HEK293 (cell line): ENCODE measurements at regions not wholly inside any gene's neighbourhood (a gene's known extent, or its start where the extent isn't known, plus 50 kb on each side); places are given as distances from the start of the nearest gene placed in this dataset.

Experiments
- CTCF ChIA-PET: fragments of 350-600 bp; formaldehyde crosslinking; extraction: SDS; loops from one replicate; lab custom pipeline; 2021; ENCODE audit warnings: antibody characterized with exemption; lab: Yijun Ruan, JAX
- POLR2A ChIA-PET: fragments of 300-600 bp; formaldehyde crosslinking; extraction: SDS; loops from one replicate; lab custom pipeline; 2020; ENCODE audit warnings: antibody characterized with exemption, inconsistent platforms; lab: Yijun Ruan, JAX
- H3K27ac ChIP-seq: fragments of 200-500 bp; sonication (Bioruptor generic); 2 replicates; pipeline ENCODE4 v1.5.1; 2014; ENCODE audit warnings: low read depth, low read length, control low read depth, inconsistent platforms; ENCODE audit errors: extremely low read depth
- H3K36me3 ChIP-seq, 2 experiments: fragments of 200-500 bp in 1 of 2; sonication (Bioruptor generic) in 1 of 2; 1 replicate in 1 of 2; 2 replicates in 1 of 2; pipeline ENCODE4 v1.5.1; 2014 to 2017; ENCODE audit warnings: inconsistent platforms in 2 of 2, low read length in 2 of 2; ENCODE audit not compliant: control insufficient read depth in 2 of 2, insufficient read depth in 1 of 2
- H3K4me1 ChIP-seq: fragments of 200-500 bp; sonication (Bioruptor generic); 2 replicates; pipeline ENCODE4 v1.5.1; 2014; ENCODE audit warnings: mild to moderate bottlenecking, low read length, inconsistent platforms; ENCODE audit not compliant: control insufficient read depth, insufficient read depth
- H3K4me3 ChIP-seq: 2 replicates; pipeline ENCODE4 v1.5.1; 2011; ENCODE audit warnings: low read depth, mild to moderate bottlenecking, control low read depth, low read length, moderate library complexity
- H3K9me3 ChIP-seq: fragments of 200-500 bp; sonication (Bioruptor generic); 2 replicates; pipeline ENCODE4 v1.5.1; 2014; ENCODE audit warnings: low read depth, low read length, inconsistent platforms; ENCODE audit not compliant: control insufficient read depth, insufficient read depth
- INSM2 ChIP-seq: fragments of 450-650 bp; formaldehyde crosslinking; IDR thresholded peaks from 2 replicates; pipeline ENCODE4 v1.5.1; 2016; ENCODE audit warnings: missing biosample characterization, missing genetic modification characterization
- KLF1 ChIP-seq: fragments of 450-650 bp; formaldehyde crosslinking; IDR thresholded peaks from 2 replicates; pipeline ENCODE4 v1.5.1; 2016; ENCODE audit warnings: missing biosample characterization, missing genetic modification characterization
- OSR2 ChIP-seq: fragments of 450-650 bp; formaldehyde crosslinking; IDR thresholded peaks from 2 replicates; pipeline ENCODE4 v1.5.1; 2016; ENCODE audit warnings: missing biosample characterization, missing genetic modification characterization
- OVOL3 ChIP-seq: fragments of 450-650 bp; formaldehyde crosslinking; IDR thresholded peaks from 2 replicates; pipeline ENCODE4 v1.5.1; 2016; ENCODE audit warnings: missing biosample characterization, missing genetic modification characterization
- TCF7L2 ChIP-seq: IDR thresholded peaks from 2 replicates; pipeline ENCODE4 v1.6.1; 2011; ENCODE audit warnings: low read depth, mild to moderate bottlenecking, inconsistent platforms, low read length, moderate library complexity, borderline replicate concordance
- ZBTB7A ChIP-seq: fragments of 450-650 bp; formaldehyde crosslinking; IDR thresholded peaks from 2 replicates; pipeline ENCODE4 v1.5.1; 2016; ENCODE audit warnings: low read depth, missing biosample characterization, missing genetic modification characterization
- ZEB2 ChIP-seq: fragments of 450-650 bp; formaldehyde crosslinking; IDR thresholded peaks from 2 replicates; pipeline ENCODE4 v1.5.1; 2016; ENCODE audit warnings: missing biosample characterization, missing genetic modification characterization
- ZFHX2 ChIP-seq: fragments of 450-650 bp; formaldehyde crosslinking; conservative IDR thresholded peaks from 2 replicates; pipeline ENCODE4 v1.5.1; 2016; ENCODE audit warnings: missing biosample characterization, missing genetic modification characterization
- ZNF114 ChIP-seq: fragments of 450-650 bp; formaldehyde crosslinking; IDR thresholded peaks from 2 replicates; pipeline ENCODE4 v1.5.0; 2017; ENCODE audit warnings: missing biosample characterization, missing genetic modification characterization
- ZNF16 ChIP-seq: fragments of 450-650 bp; formaldehyde crosslinking; IDR thresholded peaks from 2 replicates; pipeline ENCODE4 v1.5.1; 2016; ENCODE audit warnings: low read depth, missing biosample characterization, missing genetic modification characterization
- ZNF23 ChIP-seq: fragments of 450-650 bp; formaldehyde crosslinking; IDR thresholded peaks from 2 replicates; pipeline ENCODE4 v1.5.1; 2016; ENCODE audit warnings: missing biosample characterization, missing genetic modification characterization, borderline replicate concordance
- ZNF274 ChIP-seq, 2 experiments: fragments of 200-500 bp in 1 of 2; fragments of 450-650 bp in 1 of 2; sonication (Bioruptor generic) in 1 of 2; formaldehyde crosslinking in 1 of 2; IDR thresholded peaks; 2 replicates each; pipeline versions ENCODE4 v1.5.1 to v1.6.1; 2014 to 2016; ENCODE audit warnings: borderline replicate concordance in 1 of 2, inconsistent platforms in 1 of 2, low read length in 1 of 2, missing biosample characterization in 1 of 2, missing genetic modification characterization in 1 of 2
- ZNF548 ChIP-seq: fragments of 450-650 bp; formaldehyde crosslinking; IDR thresholded peaks from 2 replicates; pipeline ENCODE4 v1.5.1; 2016; ENCODE audit warnings: missing biosample characterization, missing genetic modification characterization
- ZNF549 ChIP-seq: fragments of 450-650 bp; IDR thresholded peaks from 2 replicates; pipeline ENCODE4 v1.5.1; 2018; ENCODE audit warnings: missing biosample characterization, missing genetic modification characterization, mild to moderate bottlenecking, inconsistent platforms, moderate library complexity
- ZNF555 ChIP-seq: fragments of 450-650 bp; formaldehyde crosslinking; conservative IDR thresholded peaks from 2 replicates; pipeline ENCODE4 v1.5.1; 2017; ENCODE audit warnings: missing biosample characterization, mild to moderate bottlenecking, missing genetic modification characterization, inconsistent platforms
- ZNF558 ChIP-seq: fragments of 450-650 bp; formaldehyde crosslinking; IDR thresholded peaks from 2 replicates; pipeline ENCODE4 v1.5.1; 2016; ENCODE audit warnings: missing biosample characterization, missing genetic modification characterization
- ZNF571 ChIP-seq: fragments of 450-650 bp; formaldehyde crosslinking; IDR thresholded peaks from 2 replicates; pipeline ENCODE4 v1.5.0; 2017; ENCODE audit warnings: missing biosample characterization, missing genetic modification characterization
- ZNF654 ChIP-seq: fragments of 450-650 bp; formaldehyde crosslinking; IDR thresholded peaks from 2 replicates; pipeline ENCODE4 v1.5.1; 2016; ENCODE audit warnings: low read depth, missing biosample characterization, missing genetic modification characterization
- ZNF670 ChIP-seq: fragments of 450-650 bp; formaldehyde crosslinking; IDR thresholded peaks from 2 replicates; pipeline ENCODE4 v1.5.1; 2016; ENCODE audit warnings: missing biosample characterization, missing genetic modification characterization, low read depth
- ZSCAN18 ChIP-seq: fragments of 450-650 bp; formaldehyde crosslinking; IDR thresholded peaks from 2 replicates; pipeline ENCODE4 v1.5.1; 2016; ENCODE audit warnings: missing biosample characterization, missing genetic modification characterization
- TF ChIP-seq, protein P1 (sequence below): fragments of 450-650 bp; formaldehyde crosslinking; IDR thresholded peaks from 2 replicates; pipeline ENCODE4 v1.5.1; 2016; ENCODE audit warnings: missing biosample characterization, missing genetic modification characterization, low read depth
- TF ChIP-seq, protein P2 (sequence below): fragments of 450-650 bp; formaldehyde crosslinking; IDR thresholded peaks from 2 replicates; pipeline ENCODE4 v1.5.1; 2016; ENCODE audit warnings: missing biosample characterization, missing genetic modification characterization

DNA sequence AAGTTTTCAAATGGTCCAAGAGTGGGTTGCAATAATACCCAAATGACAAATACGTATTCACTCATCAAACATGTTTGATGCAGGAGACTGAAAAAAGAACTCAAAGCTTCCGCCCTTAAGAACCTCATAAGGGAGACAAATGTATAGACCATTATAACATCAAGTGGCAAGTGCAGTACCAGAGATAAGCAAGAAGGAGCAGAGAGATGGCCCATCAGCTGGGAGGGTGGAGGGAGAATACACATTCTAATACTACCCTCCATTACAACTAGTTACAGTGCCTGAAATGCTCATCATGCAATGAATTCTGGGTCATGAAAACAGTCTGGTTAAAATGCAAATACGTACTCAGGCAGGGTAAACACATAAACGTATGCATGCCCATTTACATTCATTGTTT is 304.0 kb downstream of the SHQ1 start (continued):
- TF ChIP-seq, protein P1, sequence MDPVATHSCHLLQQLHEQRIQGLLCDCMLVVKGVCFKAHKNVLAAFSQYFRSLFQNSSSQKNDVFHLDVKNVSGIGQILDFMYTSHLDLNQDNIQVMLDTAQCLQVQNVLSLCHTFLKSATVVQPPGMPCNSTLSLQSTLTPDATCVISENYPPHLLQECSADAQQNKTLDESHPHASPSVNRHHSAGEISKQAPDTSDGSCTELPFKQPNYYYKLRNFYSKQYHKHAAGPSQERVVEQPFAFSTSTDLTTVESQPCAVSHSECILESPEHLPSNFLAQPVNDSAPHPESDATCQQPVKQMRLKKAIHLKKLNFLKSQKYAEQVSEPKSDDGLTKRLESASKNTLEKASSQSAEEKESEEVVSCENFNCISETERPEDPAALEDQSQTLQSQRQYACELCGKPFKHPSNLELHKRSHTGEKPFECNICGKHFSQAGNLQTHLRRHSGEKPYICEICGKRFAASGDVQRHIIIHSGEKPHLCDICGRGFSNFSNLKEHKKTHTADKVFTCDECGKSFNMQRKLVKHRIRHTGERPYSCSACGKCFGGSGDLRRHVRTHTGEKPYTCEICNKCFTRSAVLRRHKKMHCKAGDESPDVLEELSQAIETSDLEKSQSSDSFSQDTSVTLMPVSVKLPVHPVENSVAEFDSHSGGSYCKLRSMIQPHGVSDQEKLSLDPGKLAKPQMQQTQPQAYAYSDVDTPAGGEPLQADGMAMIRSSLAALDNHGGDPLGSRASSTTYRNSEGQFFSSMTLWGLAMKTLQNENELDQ (tag by site-specific recombination) = no peak
- TF ChIP-seq ZNF571 (tag by site-specific recombination) (no peak), TCF7L2 (no peak)

DNA sequence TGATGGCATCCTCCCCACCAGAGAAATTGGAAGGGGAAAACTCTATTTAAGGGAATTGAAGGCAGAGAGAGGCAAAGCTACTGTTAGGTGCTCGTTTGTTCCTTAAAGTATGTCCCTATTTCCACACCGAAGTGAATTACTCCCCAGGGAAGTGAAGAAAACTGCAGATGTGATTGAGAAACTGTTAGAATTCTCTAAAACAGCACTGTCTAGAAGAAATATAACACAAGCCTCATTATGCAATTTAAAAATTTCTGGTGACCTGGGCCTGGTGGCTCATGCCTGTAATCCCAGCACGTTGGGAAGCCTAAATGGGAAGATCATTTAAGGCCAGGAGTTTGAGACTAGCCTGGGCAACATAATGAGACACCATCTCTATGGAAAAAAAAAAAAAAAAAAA is 305.0 kb downstream of the SHQ1 start:
- CTCF ChIA-PET = no interaction called here
- Histone ChIP-seq H3K4me3 (no peak overlapping the region), H3K9me3 (no peaks in the 10 kb centered on the region), H3K36me3 (no peaks in the 10 kb centered on the region), H3K27ac (no peak overlapping the region), H3K4me1 (no peaks in the 10 kb centered on the region)
- POLR2A ChIA-PET = no interaction called here
- TF ChIP-seq ZNF16 (tag by site-specific recombination) (no peak), ZNF274 (IDR thresholded peaks at IDR 0.05; ENCODE audit: low read length) (no peak), ZNF274 (tag by site-specific recombination; IDR thresholded peaks at IDR 0.05; ENCODE audit: borderline replicate concordance) (no peak), ZNF571 (tag by site-specific recombination) (no peak), ZNF23 (tag by site-specific recombination) (no peak), ZNF558 (no peak), KLF1 (tag by site-specific recombination) (no peak), ZNF555 (tag by site-specific recombination) (no peak), OSR2 (no peak), ZFHX2 (tag by site-specific recombination) (no peak), INSM2 (tag by site-specific recombination) (no peak), ZNF548 (tag by site-specific recombination) (no peak), ZSCAN18 (tag by site-specific recombination) (no peak), ZNF670 (no peak)
- TF ChIP-seq, protein P2, sequence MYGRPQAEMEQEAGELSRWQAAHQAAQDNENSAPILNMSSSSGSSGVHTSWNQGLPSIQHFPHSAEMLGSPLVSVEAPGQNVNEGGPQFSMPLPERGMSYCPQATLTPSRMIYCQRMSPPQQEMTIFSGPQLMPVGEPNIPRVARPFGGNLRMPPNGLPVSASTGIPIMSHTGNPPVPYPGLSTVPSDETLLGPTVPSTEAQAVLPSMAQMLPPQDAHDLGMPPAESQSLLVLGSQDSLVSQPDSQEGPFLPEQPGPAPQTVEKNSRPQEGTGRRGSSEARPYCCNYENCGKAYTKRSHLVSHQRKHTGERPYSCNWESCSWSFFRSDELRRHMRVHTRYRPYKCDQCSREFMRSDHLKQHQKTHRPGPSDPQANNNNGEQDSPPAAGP = no peak

DNA sequence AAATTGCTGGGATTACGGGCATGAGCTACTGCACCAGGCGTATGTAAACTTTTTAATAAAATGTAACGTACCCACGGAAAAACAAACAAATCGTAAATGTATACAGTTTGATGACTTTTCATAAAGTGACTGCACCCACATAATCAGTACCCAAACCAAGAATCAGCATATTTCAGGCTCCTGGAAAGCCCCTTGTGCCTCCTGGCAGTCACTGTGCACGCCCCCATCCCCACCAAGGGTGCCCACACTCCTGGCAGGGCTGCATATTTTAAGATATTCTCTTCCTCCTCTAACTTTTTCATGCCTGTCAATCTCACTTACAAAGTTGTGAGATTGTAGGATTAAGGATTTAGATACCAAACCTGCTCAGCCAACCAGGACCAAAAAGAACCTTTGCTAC is 305.5 kb downstream of the SHQ1 start:
- no peak overlapping the region for H3K27ac ChIP-seq
- H3K4me1 ChIP-seq = no peaks in the 10 kb centered on the region
- ChIA-PET CTCF (interaction anchor here (0.7 kb wide), 1 partner anchor 9 kb away, joined by 4 read pairs; no protein-coding TSS in a partner anchor), POLR2A (no interaction called here)
- no peaks in the 10 kb centered on the region for H3K9me3 ChIP-seq
- TF ChIP-seq ZEB2 (tag by site-specific recombination) = no peak
- TF ChIP-seq ZNF549 (tag by site-specific recombination) = no peak
- no peak for TF ChIP-seq OVOL3
- no peak for TF ChIP-seq ZNF654
- TF ChIP-seq ZNF114 (tag by site-specific recombination) = no peak
- no peak for TF ChIP-seq ZBTB7A (tag by site-specific recombination)
- no peak overlapping the region for H3K4me3 ChIP-seq
- H3K36me3 ChIP-seq = no peaks in the 10 kb centered on the region
